Astrocyte of the spinal cord (primary cell): ENCODE measurements at regions not wholly inside any gene's neighbourhood (a gene's known extent, or its start where the extent isn't known, plus 50 kb on each side); places are given as distances from the start of the nearest gene placed in this dataset.

Experiments
- DNase-seq: peaks from one replicate; pipeline ENCODE4 v3.0.0; 2011; ENCODE audit warnings: low read depth, low spot score
- H3K4me3 ChIP-seq: 2 replicates; pipeline ENCODE4 v1.5.1; 2011; ENCODE audit warnings: low read depth, mild to moderate bottlenecking, low read length, moderate library complexity
- CTCF ChIP-seq: IDR thresholded peaks from 2 replicates; pipeline ENCODE4 v1.5.1; 2012; ENCODE audit warnings: low read depth, mild to moderate bottlenecking, low read length, inconsistent platforms
- in situ Hi-C: cut with HindIII; loops from 2 replicates; pipeline ENCODE4 v1.10.0; 2017; ENCODE audit warnings: low sequenced_read_pairs

- in situ Hi-C loops, result no loop called here
- no peak for DNase-seq
- no peak for TF ChIP-seq CTCF
- no peak overlapping the region for H3K4me3 ChIP-seq
Measured at GRCh38 chr2:138183705-138184104, 219.4 kb downstream of the HNMT start.

GRCh38 chr2:138184428-138184827, 220.2 kb downstream of the HNMT start:
- no peak for DNase-seq
- no peak for TF ChIP-seq CTCF
- in situ Hi-C loops, result no loop called here
- H3K4me3 ChIP-seq, result no peak overlapping the region

- TF ChIP-seq CTCF, result no peak
- no peak overlapping the region for H3K4me3 ChIP-seq
- in situ Hi-C loops, result no loop called here
- DNase-seq, result no peak
Measured at GRCh38 chr2:138185827-138186226, 221.6 kb downstream of the HNMT start.

GRCh38 chr2:138187221-138187620, 222.9 kb downstream of the HNMT start:
- TF ChIP-seq CTCF, result no peak
- H3K4me3 ChIP-seq, result no peak overlapping the region
- in situ Hi-C loops, result no loop called here
- no peak for DNase-seq

GRCh38 chr2:138190999-138191398, 226.7 kb downstream of the HNMT start:
- TF ChIP-seq CTCF, result no peak
- no peak overlapping the region for H3K4me3 ChIP-seq
- DNase-seq, result no peak
- in situ Hi-C loops, result no loop called here

- in situ Hi-C loops, result no loop called here
- no peak for TF ChIP-seq CTCF
- H3K4me3 ChIP-seq, result no peak overlapping the region
- DNase-seq, result no peak
Measured at GRCh38 chr2:138193416-138194213, 229.3 kb downstream of the HNMT start.
